ENCODE measurements at regions not wholly inside any gene's neighbourhood (a gene's known extent, or its start where the extent isn't known, plus 50 kb on each side); places are given as distances from the start of the nearest gene placed in this dataset.

DNA sequence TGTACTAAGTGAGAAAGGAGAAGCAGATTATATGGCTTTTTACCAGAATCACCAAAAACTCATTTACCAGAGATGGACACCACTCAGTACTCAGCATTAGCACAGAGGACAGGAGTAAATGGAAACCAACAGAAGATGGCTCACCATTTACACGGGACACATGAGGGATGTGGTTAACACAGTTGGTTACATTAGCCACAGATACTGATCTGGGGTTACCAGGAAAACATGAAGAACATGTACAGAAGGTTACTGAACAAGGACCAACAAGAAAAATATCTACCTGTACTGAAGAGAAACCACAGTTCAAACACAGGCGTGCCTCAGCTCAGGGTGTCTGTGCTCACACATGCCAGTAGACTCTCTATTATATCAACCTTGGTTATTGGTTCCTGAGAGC is 1285.8 kb upstream of the SORCS1 start:
- no peak for DNase-seq

DNA sequence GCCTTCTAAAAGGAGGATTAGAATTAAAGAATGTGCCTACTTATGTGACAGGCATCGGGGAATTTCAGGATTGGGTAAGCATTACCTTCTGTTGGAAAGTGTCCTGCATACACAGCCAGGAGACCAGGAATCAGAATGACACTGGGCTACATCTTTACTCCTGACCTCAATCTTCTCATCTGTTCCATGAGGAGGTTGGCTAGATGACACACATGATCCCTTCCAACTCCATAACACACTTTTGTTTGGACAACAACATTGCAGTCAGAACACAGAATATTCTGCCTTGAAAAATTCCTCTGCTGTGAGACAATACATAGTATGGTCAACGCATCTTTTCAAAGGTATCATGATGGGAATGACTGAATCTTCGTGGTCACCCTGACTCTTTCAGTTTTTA is 1281.2 kb upstream of the SORCS1 start:
- no peak for DNase-seq

- DNase-seq, result no peak
Measured at GRCh38 chr10:108443636-108444035, 1279.1 kb upstream of the SORCS1 start.

DNA sequence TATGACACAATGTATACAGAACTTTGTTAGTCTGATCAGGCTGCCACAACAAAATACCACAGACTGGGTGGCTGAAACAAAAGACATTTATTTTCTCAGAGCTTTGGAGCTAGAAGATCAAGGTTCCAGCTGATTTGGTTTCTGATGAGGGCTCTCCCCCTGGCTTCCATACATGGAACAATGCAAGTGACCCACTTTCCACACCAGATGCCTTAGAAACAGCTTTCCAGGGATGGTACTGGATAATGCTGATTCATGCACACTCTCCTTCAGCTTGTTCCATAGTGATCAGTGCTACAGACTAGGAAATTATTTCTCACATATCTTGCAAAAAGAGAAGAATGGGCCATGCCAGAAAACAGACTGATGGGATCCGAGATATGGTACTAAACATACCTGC is 1274.9 kb upstream of the SORCS1 start:
- no peak for DNase-seq

GRCh38 chr10:108436096-108436495 is 1271.6 kb upstream of the SORCS1 start:
- DNase-seq, result no peak

DNA sequence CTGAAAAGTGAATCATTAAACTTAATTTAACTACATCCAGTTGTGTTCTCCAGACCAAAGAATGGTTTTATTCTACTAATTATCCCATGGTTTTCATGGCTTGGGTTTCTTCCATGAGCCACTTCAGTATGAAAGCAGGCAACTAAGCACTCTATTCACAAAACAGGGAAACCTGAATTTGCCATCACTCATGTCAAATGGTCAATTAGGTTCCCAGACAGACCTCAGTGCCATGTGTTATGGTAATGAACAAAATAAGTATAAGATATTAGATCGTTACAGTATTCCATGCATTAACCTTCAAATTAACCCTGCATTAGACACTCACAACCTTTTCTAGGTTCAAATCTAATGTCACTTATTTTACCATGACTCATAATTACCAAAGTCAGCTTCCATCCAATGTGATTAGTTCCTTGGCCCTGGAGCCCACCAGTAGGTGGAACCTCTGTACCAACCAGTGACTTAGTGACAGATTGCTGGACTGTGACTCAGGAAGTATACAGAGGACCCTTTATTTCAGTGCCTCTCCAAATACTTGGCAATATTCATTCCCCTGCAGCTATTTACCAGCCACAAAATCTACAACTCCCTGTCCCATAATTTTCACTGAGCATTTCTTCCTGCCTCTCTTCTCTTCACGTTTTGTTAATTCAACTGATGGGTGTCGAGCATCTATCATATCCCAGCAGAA is 1270.2 kb upstream of the SORCS1 start:
- no peak for DNase-seq

DNA sequence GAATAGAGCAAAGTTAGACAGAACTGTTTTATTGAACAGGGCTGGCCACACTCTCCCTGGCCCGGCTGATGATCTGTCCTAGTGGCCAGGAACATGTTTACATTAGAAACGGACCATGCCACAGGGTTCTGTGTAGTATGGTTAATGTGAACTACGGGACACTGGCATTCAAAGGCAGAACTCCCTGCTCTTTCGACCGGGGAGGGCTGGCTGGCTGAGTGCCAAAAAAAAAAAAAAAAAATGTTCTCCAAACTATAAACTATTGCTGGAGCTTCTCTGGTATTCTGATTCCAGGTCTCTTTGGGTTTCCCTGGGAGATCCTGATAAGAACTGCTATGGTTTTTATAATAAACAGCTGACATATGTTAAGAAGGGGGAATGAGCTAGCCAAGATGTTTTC is 1262.6 kb upstream of the SORCS1 start:
- DNase-seq, result no peak

DNA sequence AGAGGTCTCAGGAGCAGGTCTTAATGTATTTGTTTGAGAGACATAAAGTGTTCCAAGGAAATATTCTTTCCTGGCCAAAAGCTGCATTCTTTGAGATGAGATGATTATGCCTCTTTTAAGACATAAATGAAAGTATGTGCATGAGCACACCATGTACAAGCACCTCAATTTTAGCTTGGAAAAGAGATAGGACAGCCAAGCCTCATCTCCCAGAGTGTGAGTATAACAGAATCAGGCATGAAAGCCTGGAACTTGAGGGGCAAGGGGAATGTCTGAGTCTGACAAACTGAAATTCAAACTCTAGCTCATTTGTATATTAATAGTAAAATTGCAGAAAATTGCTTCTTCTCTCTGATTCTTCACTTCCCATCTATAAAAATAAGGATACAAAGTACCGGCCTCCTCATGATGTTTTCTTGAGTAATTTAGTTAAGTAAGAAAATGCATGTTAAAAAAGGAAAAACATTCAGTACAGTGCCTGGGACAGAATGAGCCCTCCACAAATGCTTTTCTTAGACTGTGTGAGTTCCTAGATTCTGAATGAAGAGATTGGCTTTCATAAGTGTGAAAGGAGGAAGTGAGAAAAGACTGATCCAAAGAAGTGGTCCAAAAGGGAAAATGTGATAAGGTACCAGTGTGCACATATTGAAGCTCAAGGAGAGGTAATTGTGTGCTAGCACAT is 1260.9 kb upstream of the SORCS1 start:
- no peak for DNase-seq

- DNase-seq, result no peak
Measured at GRCh38 chr10:108424656-108425055, 1260.2 kb upstream of the SORCS1 start.

DNA sequence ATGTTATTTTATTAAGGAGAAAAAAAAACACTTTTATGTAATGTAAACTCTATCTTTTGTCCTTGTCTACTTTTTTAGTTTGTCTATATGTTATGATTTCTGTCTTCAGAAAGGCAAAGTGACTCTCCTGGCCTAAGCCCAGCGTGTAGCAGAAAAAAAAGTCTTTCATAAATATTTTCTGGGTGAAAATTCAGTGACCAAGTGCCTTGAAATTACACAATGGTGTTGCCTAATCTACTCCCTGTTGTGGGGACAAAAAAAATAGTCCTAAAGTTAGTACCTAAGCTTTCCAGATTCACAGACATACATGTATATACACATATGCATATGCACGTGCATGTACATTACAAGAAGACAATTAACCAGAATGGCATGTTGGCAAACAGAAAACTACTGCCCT is 1257.8 kb upstream of the SORCS1 start:
- DNase-seq, result no peak

GRCh38 chr10:108421266-108421665 is 1256.8 kb upstream of the SORCS1 start:
- no peak for DNase-seq

GRCh38 chr10:108413954-108414353 is 1249.4 kb upstream of the SORCS1 start:
- DNase-seq, result no peak

GRCh38 chr10:108412323-108412722 is 1247.8 kb upstream of the SORCS1 start:
- no peak for DNase-seq

DNA sequence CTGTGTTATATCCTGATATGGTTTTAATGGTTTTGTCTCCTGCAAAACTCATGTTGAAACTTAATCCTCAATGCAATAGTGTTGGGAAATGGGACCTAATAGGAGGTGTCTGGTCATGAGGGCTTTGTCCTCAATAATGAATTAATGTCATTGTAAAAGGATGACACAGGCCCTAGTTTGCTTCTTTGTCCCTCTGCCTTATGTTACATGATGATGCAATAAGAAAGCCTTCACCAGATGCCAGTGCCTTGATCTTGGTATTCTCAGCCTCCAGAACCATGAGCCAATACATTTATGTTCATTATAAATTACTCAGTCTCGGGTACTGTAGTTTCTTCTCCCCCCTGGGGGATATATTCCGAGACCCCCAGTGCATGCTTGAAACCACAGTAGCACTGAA is 1247.4 kb upstream of the SORCS1 start:
- no peak for DNase-seq

GRCh38 chr10:108411206-108411605 is 1246.7 kb upstream of the SORCS1 start:
- no peak for DNase-seq

DNA sequence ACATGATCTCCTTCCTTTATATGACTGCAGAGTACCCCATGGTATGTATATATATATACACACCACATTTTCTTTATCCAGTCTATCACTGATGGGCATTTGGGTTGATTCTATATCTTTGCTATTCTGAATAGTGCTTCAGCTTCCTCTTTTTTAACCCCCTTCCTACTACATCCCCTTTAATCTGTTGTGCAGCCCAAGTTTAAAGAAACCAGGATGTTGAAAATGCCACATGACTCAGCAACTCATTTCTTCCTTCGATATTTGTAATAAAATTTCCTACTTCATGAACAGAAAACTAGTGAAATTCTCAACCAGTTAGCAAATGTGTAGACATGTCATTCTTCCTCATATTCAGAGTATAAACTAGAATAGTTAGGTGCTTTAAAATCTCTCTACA is 1245.7 kb upstream of the SORCS1 start:
- DNase-seq, result no peak

- no peak for DNase-seq
Measured at GRCh38 chr10:108409306-108409705, 1244.8 kb upstream of the SORCS1 start.

GRCh38 chr10:108404155-108404554 is 1239.6 kb upstream of the SORCS1 start:
- DNase-seq, result no peak

- DNase-seq, result no peak
Measured at GRCh38 chr10:108399465-108399864, 1235.0 kb upstream of the SORCS1 start.

DNA sequence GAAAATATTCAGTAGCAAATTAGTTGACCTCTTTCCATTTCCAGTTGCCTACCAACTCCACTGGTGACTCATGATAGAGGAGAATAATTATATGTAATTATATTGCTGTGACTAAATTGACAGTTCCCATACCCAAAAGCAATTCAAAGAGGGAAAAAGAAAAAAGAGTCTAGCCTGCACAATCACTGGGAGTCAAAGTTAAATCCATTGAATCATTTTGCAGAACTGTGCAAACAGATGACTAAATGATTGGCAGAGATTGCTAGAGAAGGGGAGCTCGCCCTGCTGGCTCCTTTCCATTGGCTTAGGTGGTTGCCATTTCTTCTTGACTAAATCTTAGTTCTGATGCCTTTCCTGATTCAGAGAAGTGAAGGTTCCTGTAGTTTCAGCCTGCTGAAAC is 1228.6 kb upstream of the SORCS1 start:
- DNase-seq, result no peak

DNA sequence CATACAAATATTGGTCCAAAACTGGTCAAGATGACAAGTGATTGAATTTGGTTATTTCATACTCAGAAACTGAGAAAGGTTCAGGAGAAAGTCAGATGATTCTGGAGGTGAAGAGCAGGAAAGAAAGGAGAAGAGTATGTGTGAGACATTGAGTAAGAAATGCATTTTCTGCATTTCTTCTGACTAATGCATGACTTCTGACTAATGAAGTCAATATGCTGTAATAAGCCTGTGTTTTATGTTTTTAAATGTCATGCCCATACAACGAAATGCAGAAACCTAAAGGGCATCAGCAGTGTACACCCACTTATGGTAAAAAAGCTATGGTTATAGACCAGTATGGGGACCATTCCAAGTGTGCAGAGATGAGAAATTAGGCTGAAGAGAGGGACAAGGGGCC is 1227.8 kb upstream of the SORCS1 start:
- DNase-seq, result no peak

GRCh38 chr10:108388706-108389105 is 1224.2 kb upstream of the SORCS1 start:
- DNase-seq, result no peak

- DNase-seq, result no peak
Measured at GRCh38 chr10:108385963-108386362, 1221.5 kb upstream of the SORCS1 start.

- no peak for DNase-seq
Measured at GRCh38 chr10:108384378-108384777, 1219.9 kb upstream of the SORCS1 start.

- no peak for DNase-seq
Measured at GRCh38 chr10:108378779-108379178, 1214.3 kb upstream of the SORCS1 start.
